Omental fat pad (tissue), 3 donors: ENCODE measurements at regions not wholly inside any gene's neighbourhood (a gene's known extent, or its start where the extent isn't known, plus 50 kb on each side); places are given as distances from the start of the nearest gene placed in this dataset.

Experiments used
- ATAC-seq: fragments of 150-250 bp; one replicate; pipeline ENCODE4 v1.9.1; 2016; ENCODE audit warnings: mild to moderate bottlenecking, moderate library complexity; ENCODE audit not compliant: low FRiP score
- DNase-seq: peaks from one replicate; pipeline ENCODE4 v3.0.0-alpha.2; 2019; ENCODE audit warnings: low spot score
- CTCF ChIP-seq, 3 donors: fragments of 450-650 bp; IDR thresholded peaks; one replicate each; pipeline ENCODE4 v1.5.1; 2016 to 2017; ENCODE audit warnings: antibody characterized with exemption in 3 of 3, mild to moderate bottlenecking in 3 of 3, moderate library complexity in 2 of 3

DNA sequence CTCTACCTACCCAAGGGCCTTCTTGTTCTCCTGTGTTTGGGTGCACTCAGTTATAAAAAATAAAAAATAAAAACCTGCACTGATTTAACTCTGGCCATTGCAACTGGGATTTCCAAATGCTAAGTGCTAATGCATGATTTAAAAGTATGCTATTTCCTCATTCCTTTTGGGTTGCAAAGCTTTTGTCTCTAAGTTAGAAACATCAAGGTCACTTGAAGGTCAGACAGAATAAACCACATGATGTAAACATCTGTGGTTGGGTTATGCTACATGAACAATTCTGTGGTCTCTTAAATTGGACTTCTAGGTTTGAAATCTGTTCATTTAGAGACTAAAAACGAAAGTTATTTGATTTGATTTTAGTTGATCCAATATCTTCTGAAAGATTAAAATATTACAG lies 1547.4 kb upstream of the TENM3 start:
- no peak for TF ChIP-seq CTCF (IDR thresholded peaks at IDR 0.05)
- ATAC-seq (no peak), DNase-seq (no peak)

DNA sequence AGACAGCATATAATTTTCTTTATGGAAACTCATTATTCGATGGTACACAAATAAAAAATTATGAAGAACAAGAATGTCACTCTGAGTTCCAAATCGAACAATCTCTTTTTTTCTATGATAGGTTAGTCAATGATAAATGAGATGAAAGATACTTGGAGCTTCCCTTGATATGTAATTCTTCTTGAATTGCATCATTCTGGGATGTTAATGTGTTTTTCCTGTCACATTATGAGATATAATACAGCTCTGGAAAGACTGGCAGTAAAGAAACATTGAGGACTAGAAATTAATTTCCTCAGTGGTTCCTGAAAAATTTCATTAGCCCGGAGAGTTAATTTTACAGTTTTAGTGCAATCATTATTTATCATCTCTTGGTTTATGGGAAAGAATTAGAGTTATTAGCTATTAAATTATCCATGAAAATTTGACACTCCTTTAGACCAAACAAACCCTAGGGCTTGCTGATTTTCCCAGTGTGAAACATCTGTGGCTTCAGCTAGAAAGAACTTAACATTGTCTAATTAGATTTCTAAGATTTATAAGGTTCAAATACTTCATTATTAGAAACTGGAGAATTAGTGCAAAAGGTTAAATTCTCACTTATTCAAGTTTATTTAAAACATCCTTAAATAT lies 1546.6 kb upstream of the TENM3 start:
- ATAC-seq: no peak
- no peak for DNase-seq
- no peak for TF ChIP-seq CTCF (IDR thresholded peaks at IDR 0.05)

DNA sequence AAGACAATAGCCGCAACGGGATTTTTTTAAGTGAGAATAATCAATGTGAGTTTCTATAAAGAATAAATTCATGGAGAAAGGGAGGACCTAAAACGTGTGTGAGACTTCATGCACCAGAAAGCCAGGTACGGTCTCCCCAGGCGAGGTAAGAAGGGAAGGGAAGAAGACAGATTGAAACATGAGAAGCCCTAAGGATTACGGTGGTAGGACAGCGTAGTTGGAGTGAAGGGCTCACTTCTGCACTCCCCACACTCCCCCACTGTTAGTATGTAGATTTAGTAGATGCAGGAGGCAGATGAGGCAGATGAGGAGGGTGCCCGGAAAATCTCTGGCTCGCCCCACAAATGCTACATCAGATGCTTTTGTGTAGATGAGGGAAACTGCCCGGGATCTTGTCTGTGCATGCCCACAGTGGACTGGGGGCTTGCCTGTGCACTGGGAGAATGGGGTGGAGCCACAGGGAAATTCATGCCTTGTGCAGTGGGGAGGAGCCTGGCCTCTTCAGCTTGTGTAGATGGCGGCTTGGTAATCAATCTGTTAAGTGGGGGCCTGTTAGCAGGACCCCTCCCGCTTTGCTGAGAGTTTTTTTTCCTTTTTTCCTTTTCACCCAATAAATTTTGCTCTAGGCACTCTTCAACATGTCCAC lies 1544.5 kb upstream of the TENM3 start:
- ATAC-seq (no peak), DNase-seq (no peak)
- no peak for TF ChIP-seq CTCF (IDR thresholded peaks at IDR 0.05)

- DNase-seq (no peak), ATAC-seq (no peak)
- TF ChIP-seq CTCF (IDR thresholded peaks at IDR 0.05): no peak
Measured at GRCh38 chr4:180706766-180707165, 1536.4 kb upstream of the TENM3 start.

GRCh38 chr4:180710628-180711337 lies 1532.4 kb upstream of the TENM3 start:
- no peak for ATAC-seq
- DNase-seq: no peak
- no peak for TF ChIP-seq CTCF (IDR thresholded peaks at IDR 0.05)

DNA sequence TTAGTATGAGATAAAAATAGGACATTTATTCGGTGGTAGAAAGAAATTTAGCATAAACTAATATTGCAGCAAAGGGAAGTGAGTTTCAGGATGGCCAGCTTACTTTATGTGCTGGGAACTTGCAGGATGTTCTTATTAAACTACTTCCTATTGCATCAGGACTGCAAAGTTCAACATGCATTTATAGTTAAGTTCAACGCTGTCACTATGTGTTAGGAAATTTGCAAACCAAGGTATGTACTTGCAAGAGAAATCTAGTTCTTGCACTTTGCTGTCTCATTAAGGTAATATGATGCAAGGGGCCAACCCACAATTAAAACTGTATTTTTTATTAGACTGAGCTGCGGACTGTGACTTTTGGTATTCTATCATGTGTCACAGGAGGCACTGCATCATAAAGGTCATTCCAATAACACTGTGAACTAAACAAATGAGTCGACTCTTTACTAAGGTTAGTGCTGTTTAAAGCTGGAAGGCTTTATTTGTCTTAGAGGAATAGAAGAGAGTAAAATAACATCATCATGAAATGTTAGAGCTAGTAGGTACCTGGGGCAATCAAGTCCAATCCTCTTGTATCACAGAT lies 1525.7 kb upstream of the TENM3 start:
- ATAC-seq: no peak
- TF ChIP-seq CTCF (IDR thresholded peaks at IDR 0.05): no peak
- DNase-seq: no peak
